WTC11 (cell line): ENCODE measurements at regions not wholly inside any gene's neighbourhood (a gene's known extent, or its start where the extent isn't known, plus 50 kb on each side); places are given as distances from the start of the nearest gene placed in this dataset.

Experiments used
- ATAC-seq: fragments of 200-7000 bp; cut with Tn5 transposase; 2 replicates; pipeline ENCODE4 v1.10.0; 2021; ENCODE audit warnings: mild to moderate bottlenecking, moderate library complexity
- CTCF ChIA-PET: fragments of 300-600 bp; sonication (Branson Sonifier 250); formaldehyde crosslinking; loops from one replicate; lab custom pipeline; 2021; ENCODE audit warnings: antibody characterized with exemption; lab: Charles Lee
- POLR2A ChIA-PET: fragments of 350-600 bp; sonication (Branson Sonifier 250); formaldehyde crosslinking; loops from one replicate; lab custom pipeline; 2021; ENCODE audit warnings: antibody characterized with exemption; lab: Charles Lee
- DNase-seq: peaks from one replicate; pipeline ENCODE4 v3.0.0; 2021; ENCODE audit warnings: low spot score
- H3K27ac Mint-ChIP-seq: 2 replicates; pipeline ENCODE4 v1.8.0; 2021; ENCODE audit warnings: mixed read lengths
- H3K27me3 Mint-ChIP-seq: 2 replicates; pipeline ENCODE4 v1.8.0; 2021; ENCODE audit warnings: low read depth, mild to moderate bottlenecking, moderate library complexity, mixed read lengths
- H3K36me3 Mint-ChIP-seq: 2 replicates; pipeline ENCODE4 v1.8.0; 2021; ENCODE audit warnings: mixed read lengths
- H3K4me1 Mint-ChIP-seq: 2 replicates; pipeline ENCODE4 v1.8.0; 2022; ENCODE audit warnings: mixed read lengths
- H3K4me3 Mint-ChIP-seq: 2 replicates; pipeline ENCODE4 v1.8.0; 2021; ENCODE audit warnings: mild to moderate bottlenecking, moderate library complexity, mixed read lengths
- H3K9me3 Mint-ChIP-seq: 2 replicates; pipeline ENCODE4 v1.8.0; 2021; ENCODE audit warnings: mixed read lengths
- CDX4 ChIP-seq: fragments of 250-450 bp; sonication (Bioruptor Pico); IDR thresholded peaks from 2 replicates; pipeline ENCODE4 v1.9.0; 2021; ENCODE audit warnings: moderate library complexity, mild to moderate bottlenecking, inconsistent platforms, borderline replicate concordance
- CREM ChIP-seq: sonication (generic); formaldehyde crosslinking; IDR thresholded peaks from 2 replicates; pipeline ENCODE4 v1.8.1; 2022; ENCODE audit warnings: mild to moderate bottlenecking, missing genetic modification reagents, moderate library complexity
- ELF4 ChIP-seq: sonication (generic); formaldehyde crosslinking; IDR thresholded peaks from 2 replicates; pipeline ENCODE4 v1.8.1; 2022; ENCODE audit warnings: low read depth, mild to moderate bottlenecking, moderate library complexity, missing genetic modification reagents
- ETV6 ChIP-seq: sonication (generic); formaldehyde crosslinking; IDR thresholded peaks from 2 replicates; pipeline ENCODE4 v1.8.1; 2022; ENCODE audit warnings: mild to moderate bottlenecking, missing genetic modification reagents
- GRHL2 ChIP-seq: fragments of 250-450 bp; sonication (Bioruptor Pico); IDR thresholded peaks from 2 replicates; pipeline ENCODE4 v1.8.0; 2022; ENCODE audit warnings: mild to moderate bottlenecking, moderate library complexity; ENCODE audit not compliant: insufficient replicate concordance, severe bottlenecking
- GTF2I ChIP-seq: fragments of 250-450 bp; sonication (Bioruptor Pico); conservative IDR thresholded peaks from 2 replicates; pipeline ENCODE4 v1.4.0; 2021; ENCODE audit warnings: mild to moderate bottlenecking
- IRF1 ChIP-seq: sonication (generic); formaldehyde crosslinking; IDR thresholded peaks from 2 replicates; pipeline ENCODE4 v1.8.0; 2023; ENCODE audit warnings: missing genetic modification reagents
- MLX ChIP-seq: sonication (generic); formaldehyde crosslinking; IDR thresholded peaks from 2 replicates; pipeline ENCODE4 v1.8.1; 2023; ENCODE audit warnings: mild to moderate bottlenecking, missing genetic modification reagents, moderate library complexity
- NFYB ChIP-seq: sonication (generic); formaldehyde crosslinking; conservative IDR thresholded peaks from 2 replicates; pipeline ENCODE4 v1.8.0; 2022; ENCODE audit warnings: low read depth, missing genetic modification reagents
- PRRX2 ChIP-seq: fragments of 250-450 bp; sonication (Bioruptor Pico); IDR thresholded peaks from 2 replicates; pipeline ENCODE4 v1.8.0; 2021; ENCODE audit warnings: mild to moderate bottlenecking
- TEAD1 ChIP-seq: sonication (generic); formaldehyde crosslinking; IDR thresholded peaks from 2 replicates; pipeline ENCODE4 v1.8.0; 2022; ENCODE audit warnings: mild to moderate bottlenecking, missing genetic modification reagents
- TEAD4 ChIP-seq: sonication (generic); formaldehyde crosslinking; IDR thresholded peaks from 2 replicates; pipeline ENCODE4 v1.8.0; 2022; ENCODE audit warnings: mild to moderate bottlenecking, missing genetic modification reagents
- ZNF138 ChIP-seq: sonication (generic); formaldehyde crosslinking; conservative IDR thresholded peaks from 2 replicates; pipeline ENCODE4 v1.8.1; 2022; ENCODE audit warnings: mild to moderate bottlenecking, moderate library complexity, missing genetic modification reagents
- ZNF281 ChIP-seq: sonication (generic); formaldehyde crosslinking; IDR thresholded peaks from 2 replicates; pipeline ENCODE4 v1.8.0; 2023; ENCODE audit warnings: mild to moderate bottlenecking, missing genetic modification reagents
- ZNF317 ChIP-seq: sonication (generic); formaldehyde crosslinking; IDR thresholded peaks from 2 replicates; pipeline ENCODE4 v1.8.1; 2023; ENCODE audit warnings: low read depth, mild to moderate bottlenecking, moderate library complexity, missing genetic modification reagents, borderline replicate concordance
- ZNF416 ChIP-seq: fragments of 250-450 bp; sonication (Bioruptor Pico); IDR thresholded peaks from 2 replicates; pipeline ENCODE4 v1.9.0; 2021; ENCODE audit warnings: mild to moderate bottlenecking, inconsistent platforms
- ZNF671 ChIP-seq: fragments of 250-450 bp; sonication (Bioruptor Pico); IDR thresholded peaks from 2 replicates; pipeline ENCODE4 v1.8.0; 2021; ENCODE audit warnings: mild to moderate bottlenecking
- TF ChIP-seq, protein P1 (sequence below): sonication (generic); formaldehyde crosslinking; IDR thresholded peaks from 2 replicates; pipeline ENCODE4 v1.8.1; 2023; ENCODE audit warnings: mild to moderate bottlenecking, missing genetic modification reagents, borderline replicate concordance
- TF ChIP-seq, protein P2 (sequence below): sonication (generic); formaldehyde crosslinking; IDR thresholded peaks from 2 replicates; pipeline ENCODE4 v1.8.0; 2022; ENCODE audit warnings: missing genetic modification reagents
- TF ChIP-seq, protein P3 (sequence below): sonication (generic); formaldehyde crosslinking; IDR thresholded peaks from 2 replicates; pipeline ENCODE4 v1.8.1; 2022; ENCODE audit warnings: mild to moderate bottlenecking, missing genetic modification reagents, moderate library complexity, borderline replicate concordance

- no peaks in the 10 kb centered on the region for H3K27me3 Mint-ChIP-seq
- H3K36me3 Mint-ChIP-seq = no peaks in the 10 kb centered on the region
- peaks cover 15% of the 10 kb centered on the region for H3K4me1 Mint-ChIP-seq
- H3K9me3 Mint-ChIP-seq = no peaks in the 10 kb centered on the region
- CTCF ChIA-PET = no interaction called here
- no peak for DNase-seq
- H3K4me3 Mint-ChIP-seq = no peak overlapping the region
- POLR2A ChIA-PET = no interaction called here
- H3K27ac Mint-ChIP-seq = no peak overlapping the region
- ATAC-seq = no peak
- TF ChIP-seq ELF4 (CRISPR knock-in tag) = no peak
- TF ChIP-seq NFYB (CRISPR knock-in tag) = no peak
- no peak for TF ChIP-seq PRRX2 (CRISPR knock-in tag)
- no peak for TF ChIP-seq GTF2I (CRISPR knock-in tag)
- no peak for TF ChIP-seq ZNF317
- no peak for TF ChIP-seq ZNF138 (CRISPR knock-in tag)
- no peak for TF ChIP-seq ZNF671 (CRISPR knock-in tag)
- TF ChIP-seq ETV6 (CRISPR knock-in tag) = no peak
- TF ChIP-seq TEAD4 = no peak
- TF ChIP-seq ZNF416 = no peak
- TF ChIP-seq GRHL2 (CRISPR knock-in tag) = no peak
- TF ChIP-seq ZNF281 (CRISPR knock-in tag) = no peak
- TF ChIP-seq IRF1 (CRISPR knock-in tag) = no peak
- TF ChIP-seq MLX (CRISPR knock-in tag) = no peak
- no peak for TF ChIP-seq CDX4 (CRISPR knock-in tag)
- TF ChIP-seq, protein P1, sequence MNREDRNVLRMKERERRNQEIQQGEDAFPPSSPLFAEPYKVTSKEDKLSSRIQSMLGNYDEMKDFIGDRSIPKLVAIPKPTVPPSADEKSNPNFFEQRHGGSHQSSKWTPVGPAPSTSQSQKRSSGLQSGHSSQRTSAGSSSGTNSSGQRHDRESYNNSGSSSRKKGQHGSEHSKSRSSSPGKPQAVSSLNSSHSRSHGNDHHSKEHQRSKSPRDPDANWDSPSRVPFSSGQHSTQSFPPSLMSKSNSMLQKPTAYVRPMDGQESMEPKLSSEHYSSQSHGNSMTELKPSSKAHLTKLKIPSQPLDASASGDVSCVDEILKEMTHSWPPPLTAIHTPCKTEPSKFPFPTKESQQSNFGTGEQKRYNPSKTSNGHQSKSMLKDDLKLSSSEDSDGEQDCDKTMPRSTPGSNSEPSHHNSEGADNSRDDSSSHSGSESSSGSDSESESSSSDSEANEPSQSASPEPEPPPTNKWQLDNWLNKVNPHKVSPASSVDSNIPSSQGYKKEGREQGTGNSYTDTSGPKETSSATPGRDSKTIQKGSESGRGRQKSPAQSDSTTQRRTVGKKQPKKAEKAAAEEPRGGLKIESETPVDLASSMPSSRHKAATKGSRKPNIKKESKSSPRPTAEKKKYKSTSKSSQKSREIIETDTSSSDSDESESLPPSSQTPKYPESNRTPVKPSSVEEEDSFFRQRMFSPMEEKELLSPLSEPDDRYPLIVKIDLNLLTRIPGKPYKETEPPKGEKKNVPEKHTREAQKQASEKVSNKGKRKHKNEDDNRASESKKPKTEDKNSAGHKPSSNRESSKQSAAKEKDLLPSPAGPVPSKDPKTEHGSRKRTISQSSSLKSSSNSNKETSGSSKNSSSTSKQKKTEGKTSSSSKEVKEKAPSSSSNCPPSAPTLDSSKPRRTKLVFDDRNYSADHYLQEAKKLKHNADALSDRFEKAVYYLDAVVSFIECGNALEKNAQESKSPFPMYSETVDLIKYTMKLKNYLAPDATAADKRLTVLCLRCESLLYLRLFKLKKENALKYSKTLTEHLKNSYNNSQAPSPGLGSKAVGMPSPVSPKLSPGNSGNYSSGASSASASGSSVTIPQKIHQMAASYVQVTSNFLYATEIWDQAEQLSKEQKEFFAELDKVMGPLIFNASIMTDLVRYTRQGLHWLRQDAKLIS (CRISPR knock-in tag) = no peak
- TF ChIP-seq CREM = no peak
- no peak for TF ChIP-seq TEAD1 (CRISPR knock-in tag)
- TF ChIP-seq, protein P2, sequence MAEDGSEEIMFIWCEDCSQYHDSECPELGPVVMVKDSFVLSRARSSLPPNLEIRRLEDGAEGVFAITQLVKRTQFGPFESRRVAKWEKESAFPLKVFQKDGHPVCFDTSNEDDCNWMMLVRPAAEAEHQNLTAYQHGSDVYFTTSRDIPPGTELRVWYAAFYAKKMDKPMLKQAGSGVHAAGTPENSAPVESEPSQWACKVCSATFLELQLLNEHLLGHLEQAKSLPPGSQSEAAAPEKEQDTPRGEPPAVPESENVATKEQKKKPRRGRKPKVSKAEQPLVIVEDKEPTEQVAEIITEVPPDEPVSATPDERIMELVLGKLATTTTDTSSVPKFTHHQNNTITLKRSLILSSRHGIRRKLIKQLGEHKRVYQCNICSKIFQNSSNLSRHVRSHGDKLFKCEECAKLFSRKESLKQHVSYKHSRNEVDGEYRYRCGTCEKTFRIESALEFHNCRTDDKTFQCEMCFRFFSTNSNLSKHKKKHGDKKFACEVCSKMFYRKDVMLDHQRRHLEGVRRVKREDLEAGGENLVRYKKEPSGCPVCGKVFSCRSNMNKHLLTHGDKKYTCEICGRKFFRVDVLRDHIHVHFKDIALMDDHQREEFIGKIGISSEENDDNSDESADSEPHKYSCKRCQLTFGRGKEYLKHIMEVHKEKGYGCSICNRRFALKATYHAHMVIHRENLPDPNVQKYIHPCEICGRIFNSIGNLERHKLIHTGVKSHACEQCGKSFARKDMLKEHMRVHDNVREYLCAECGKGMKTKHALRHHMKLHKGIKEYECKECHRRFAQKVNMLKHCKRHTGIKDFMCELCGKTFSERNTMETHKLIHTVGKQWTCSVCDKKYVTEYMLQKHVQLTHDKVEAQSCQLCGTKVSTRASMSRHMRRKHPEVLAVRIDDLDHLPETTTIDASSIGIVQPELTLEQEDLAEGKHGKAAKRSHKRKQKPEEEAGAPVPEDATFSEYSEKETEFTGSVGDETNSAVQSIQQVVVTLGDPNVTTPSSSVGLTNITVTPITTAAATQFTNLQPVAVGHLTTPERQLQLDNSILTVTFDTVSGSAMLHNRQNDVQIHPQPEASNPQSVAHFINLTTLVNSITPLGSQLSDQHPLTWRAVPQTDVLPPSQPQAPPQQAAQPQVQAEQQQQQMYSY = no peak
- TF ChIP-seq, protein P3, sequence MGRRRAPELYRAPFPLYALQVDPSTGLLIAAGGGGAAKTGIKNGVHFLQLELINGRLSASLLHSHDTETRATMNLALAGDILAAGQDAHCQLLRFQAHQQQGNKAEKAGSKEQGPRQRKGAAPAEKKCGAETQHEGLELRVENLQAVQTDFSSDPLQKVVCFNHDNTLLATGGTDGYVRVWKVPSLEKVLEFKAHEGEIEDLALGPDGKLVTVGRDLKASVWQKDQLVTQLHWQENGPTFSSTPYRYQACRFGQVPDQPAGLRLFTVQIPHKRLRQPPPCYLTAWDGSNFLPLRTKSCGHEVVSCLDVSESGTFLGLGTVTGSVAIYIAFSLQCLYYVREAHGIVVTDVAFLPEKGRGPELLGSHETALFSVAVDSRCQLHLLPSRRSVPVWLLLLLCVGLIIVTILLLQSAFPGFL = no peak
- TF ChIP-seq, all 79 proteins: peak for 0
These were observed 141.7 kb downstream of the LACC1 start for GRCh38 chr13:44021422-44021821.
